ENCODE measurements at regions not wholly inside any gene's neighbourhood (a gene's known extent, or its start where the extent isn't known, plus 50 kb on each side); places are given as distances from the start of the nearest gene placed in this dataset.

- DNase-seq = no peak
Observed at GRCh38 chr7:68107968-68108367, 1111.3 kb downstream of the TYW1 start.

DNA sequence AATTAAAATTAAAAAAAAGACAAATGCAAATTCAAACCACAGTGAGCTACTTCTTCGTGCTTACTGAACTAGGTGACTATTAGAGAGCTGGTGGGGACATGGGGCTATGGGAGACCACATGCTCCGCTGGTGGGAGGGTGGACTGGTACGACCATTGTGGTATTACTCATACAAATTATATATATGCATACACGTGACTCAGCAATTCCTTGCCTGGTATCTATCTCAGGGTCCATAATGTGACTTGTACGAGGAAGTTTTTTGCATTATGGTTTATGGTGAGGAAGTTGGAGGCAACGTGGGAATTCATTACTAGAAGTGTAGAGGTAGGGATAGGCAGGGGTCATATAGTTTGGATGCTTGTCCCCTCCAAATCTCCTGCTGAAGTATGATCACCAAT, 1112.7 kb downstream of the TYW1 start:
- no peak for DNase-seq

DNA sequence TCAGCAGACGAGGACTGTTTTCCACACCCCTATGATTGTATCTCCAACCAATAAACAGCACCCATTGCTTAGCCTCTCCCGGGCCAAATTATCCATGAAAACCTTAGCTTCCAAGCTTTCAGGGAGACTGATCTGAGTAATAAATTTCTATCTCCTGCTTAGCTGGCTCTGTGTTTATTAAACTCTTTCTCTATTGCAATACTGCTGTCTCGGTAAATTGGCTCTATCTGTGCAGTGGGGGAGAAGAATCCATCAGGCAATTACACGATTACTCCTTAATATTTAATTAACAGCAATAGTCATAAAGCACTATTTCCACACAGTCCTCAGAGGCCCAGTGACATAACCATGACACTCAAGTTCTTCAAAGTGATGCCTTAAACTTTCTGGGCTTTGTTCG, 1122.8 kb downstream of the TYW1 start:
- DNase-seq = no peak

DNA sequence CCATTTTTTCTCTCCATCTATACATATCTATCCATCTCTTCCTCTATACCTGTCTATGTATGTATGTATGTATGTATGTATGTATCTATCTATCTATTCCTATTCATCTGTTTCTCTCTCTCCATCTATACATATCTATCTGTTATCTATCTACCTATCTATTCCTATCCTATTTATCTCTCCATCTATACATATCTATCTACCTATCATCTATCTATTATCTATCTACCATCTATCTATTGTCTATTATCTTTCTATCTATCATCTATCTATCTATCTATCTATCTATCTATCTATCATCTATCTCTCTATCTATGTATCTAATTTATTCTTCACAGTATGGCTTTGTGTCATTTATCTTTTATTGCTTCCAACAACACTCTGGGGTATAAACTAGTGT, 1124.4 kb downstream of the TYW1 start:
- no peak for DNase-seq

DNA sequence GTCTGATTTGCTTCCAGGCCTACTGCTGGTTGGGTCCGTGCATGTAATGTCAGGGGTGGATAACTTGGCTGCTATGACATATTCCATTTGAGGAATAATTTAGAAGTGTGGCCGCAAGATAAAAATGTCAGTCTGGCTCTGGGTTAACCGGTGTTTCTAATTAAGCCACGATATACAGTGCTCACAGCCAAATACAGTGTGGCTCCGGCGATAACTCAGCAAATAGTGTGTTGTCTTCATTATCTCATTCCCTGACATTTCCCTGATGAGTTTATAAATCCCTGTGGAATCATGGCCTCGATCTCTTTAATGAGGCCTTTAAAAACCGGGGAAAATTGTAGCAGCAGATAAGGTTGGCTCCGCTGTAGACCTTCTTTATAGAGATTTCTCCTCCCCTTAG, 1125.0 kb downstream of the TYW1 start:
- DNase-seq = no peak

GRCh38 chr7:68122801-68123200, 1126.2 kb downstream of the TYW1 start:
- DNase-seq = no peak

DNA sequence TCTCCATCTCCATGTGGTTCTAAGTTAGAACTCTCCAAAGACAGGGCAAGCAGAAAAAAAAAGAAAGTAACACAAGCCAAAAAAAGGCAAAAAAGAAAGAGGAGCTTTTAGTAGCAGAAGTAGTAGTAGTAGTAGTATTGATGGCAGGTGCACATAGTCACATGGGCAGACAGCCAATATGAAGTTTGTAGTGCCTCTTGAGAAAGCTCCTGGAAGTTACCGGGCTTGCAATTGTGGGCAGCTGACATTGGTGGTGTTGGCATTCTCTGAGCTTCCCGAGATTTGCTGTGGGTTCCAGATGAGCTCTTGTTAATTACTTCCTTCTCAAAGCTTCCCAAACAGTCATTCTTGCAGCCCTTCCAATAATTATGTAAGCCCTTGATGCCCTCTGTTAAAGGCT, 1128.5 kb downstream of the TYW1 start:
- no peak for DNase-seq

- no peak for DNase-seq
Observed at GRCh38 chr7:68133045-68133444, 1136.4 kb downstream of the TYW1 start.

DNA sequence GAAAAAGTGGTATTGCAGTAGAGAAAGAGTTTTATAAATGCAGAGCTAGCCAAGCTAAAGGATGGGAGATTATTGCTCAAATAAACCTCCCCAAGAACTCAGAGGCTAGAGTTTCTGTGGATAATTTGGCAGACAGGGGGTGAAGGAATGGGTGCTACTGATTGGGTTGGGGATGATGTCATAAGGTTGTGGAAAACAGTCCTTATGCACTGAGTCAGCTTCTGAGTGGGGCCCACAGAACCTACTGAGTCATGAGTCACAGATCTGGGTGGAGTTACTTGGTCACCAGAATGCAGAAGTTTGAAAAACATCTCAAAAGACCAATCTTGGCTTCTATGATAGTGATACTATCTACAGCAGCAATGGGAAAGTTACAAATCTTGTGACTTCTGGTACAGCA, 1146.7 kb downstream of the TYW1 start:
- no peak for DNase-seq

DNA sequence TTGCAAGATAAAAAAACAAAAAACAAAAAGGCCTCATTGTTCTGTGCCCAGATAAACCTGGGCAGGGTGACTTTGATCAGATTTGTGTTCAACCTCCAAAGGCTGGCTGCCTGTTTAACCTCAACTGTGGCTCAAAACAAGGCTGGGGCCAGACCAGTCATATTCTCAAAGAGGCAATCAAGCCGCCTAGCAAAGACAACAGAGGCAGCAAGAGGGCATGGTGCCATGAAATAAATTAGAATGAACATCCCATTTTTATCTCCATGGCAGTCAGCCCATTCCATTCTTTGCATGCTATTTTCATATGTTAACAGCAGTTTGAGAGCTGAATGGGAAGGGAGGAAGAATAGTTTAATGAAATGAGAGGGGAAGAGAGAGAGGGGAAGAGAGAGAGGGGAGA, 1150.3 kb downstream of the TYW1 start:
- DNase-seq = no peak

GRCh38 chr7:68147614-68148238, 1151.1 kb downstream of the TYW1 start:
- DNase-seq = no peak

GRCh38 chr7:68148440-68148839, 1151.8 kb downstream of the TYW1 start:
- no peak for DNase-seq

DNA sequence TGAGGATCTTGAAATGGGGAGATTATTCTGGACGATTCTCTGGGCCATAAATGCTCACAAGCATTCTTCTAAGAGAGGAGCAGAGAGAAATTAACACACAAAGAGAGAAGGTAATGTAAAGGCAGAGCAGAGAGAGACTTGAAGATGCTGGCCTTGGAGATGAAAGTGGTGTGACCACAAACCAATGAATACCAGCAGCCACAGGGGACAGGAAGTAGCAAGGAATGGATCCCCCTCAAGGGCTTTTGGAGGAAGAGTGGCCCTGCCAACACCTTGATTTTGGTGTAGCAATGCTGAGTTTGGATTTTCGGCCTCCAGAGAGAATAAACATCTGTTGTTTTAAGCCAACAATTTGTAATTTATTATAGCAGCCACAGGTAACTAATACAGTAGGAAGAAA, 1155.6 kb downstream of the TYW1 start:
- DNase-seq = no peak

GRCh38 chr7:68155676-68156075, 1159.0 kb downstream of the TYW1 start:
- DNase-seq = no peak

DNA sequence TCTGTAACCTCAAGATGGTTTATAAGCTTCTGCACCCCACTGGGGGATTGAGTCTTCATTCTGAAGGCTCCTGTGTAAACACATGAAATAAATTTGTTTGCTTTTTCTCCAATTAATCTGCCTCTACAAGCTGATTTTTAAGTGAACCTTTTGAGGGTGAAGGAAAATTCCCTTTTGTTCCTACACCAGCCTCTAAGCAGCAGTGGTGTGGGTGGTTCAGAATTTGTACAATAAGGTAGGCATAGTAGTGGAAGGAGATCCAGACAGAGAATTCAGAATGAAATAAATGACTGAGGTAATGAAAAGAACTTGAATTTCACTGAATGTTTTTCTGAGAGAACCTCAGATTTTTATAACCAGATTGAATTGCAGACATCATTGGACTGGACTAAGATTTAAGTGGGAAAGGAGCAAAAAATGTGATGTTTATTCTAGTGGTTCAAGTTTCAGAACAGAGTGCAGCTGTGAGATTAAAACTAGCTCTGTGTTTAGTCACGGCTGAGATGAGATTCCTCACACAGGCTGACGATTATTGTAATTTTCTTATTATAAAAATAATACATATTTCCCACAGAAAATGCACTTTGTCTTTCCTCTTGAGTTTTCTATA, 1162.2 kb downstream of the TYW1 start:
- DNase-seq = no peak

DNA sequence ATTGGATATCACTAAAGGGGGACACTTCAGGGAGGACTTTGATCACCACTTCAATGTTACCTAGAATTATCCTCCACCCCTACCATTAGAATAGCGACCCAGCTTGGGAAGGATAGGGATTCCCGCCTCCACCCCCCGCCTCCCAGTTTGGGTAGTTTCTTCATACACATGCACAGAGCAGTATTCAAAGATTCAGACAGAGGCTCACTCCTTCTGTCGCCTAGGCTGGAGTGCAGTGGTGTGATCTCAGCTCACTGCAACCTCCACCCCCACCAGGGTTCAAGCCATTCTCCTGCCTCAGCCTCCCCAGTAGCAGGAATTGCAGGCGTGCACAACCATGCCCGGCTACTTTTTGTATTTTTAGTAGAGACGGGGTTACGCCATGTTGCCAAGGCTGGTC, 1166.1 kb downstream of the TYW1 start:
- no peak for DNase-seq

DNA sequence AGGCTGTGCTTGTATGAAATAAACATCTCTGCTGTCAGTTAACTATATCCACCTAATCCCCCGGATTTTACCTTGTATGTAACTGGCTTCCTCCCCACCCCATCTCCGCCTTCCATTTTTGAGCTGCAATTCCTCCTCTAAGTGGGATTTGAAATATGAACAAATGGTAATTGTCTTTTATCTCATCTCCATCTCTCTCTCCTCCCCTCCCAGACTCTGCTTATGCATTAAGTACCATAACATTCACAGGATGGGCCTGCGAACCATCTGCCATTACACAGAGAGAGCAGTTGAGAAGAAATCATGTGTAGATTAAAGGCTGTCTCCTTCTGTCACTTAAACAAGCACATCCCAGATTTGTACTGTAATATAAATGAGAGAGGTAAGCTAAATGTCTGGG, 1169.9 kb downstream of the TYW1 start:
- DNase-seq = no peak

- DNase-seq = no peak
Observed at GRCh38 chr7:68173513-68173912, 1176.9 kb downstream of the TYW1 start.

- DNase-seq = no peak
Observed at GRCh38 chr7:68176974-68177373, 1180.3 kb downstream of the TYW1 start.

DNA sequence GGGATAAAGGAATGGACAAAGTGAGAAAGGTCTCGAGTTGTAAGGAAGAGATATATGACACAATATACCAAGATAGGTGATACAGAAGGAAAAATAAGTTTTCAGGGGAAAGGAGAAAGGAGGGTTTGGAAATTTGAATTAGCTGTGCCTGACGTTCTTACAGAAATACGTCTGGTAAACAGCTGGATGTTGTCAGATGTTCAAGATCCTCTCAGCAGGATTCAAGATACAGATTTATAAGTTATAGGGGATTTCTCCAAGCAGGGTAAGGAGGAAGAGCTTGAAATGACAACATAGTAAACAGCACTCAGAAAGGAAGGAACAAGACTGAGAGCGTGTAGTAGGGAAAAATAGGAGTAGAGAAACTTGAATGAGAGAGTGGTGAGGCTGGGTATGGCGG, 1184.1 kb downstream of the TYW1 start:
- no peak for DNase-seq

- DNase-seq = no peak
Observed at GRCh38 chr7:68183176-68183575, 1186.5 kb downstream of the TYW1 start.

GRCh38 chr7:68185631-68186456, 1189.2 kb downstream of the TYW1 start:
- DNase-seq = no peak

- no peak for DNase-seq
Observed at GRCh38 chr7:68187532-68187931, 1190.9 kb downstream of the TYW1 start.

- no peak for DNase-seq
Observed at GRCh38 chr7:68192941-68193340, 1196.3 kb downstream of the TYW1 start.
